AG04449 (cell line): ENCODE measurements at regions not wholly inside any gene's neighbourhood (a gene's known extent, or its start where the extent isn't known, plus 50 kb on each side); places are given as distances from the start of the nearest gene placed in this dataset.

Source experiments
- CTCF ChIA-PET: fragments of 350-600 bp; formaldehyde crosslinking; extraction: SDS; loops from one replicate; lab custom pipeline; 2021; ENCODE audit warnings: antibody characterized with exemption; lab: Yijun Ruan, JAX
- POLR2A ChIA-PET: fragments of 400-600, 350-600 bp; formaldehyde crosslinking; extraction: SDS; loops from one replicate; lab custom pipeline; 2020; ENCODE audit warnings: antibody characterized with exemption, inconsistent platforms; lab: Yijun Ruan, JAX
- DNase-seq: peaks from one replicate; pipeline ENCODE4 v3.0.0-alpha.2; 2010; ENCODE audit warnings: low read depth, low spot score
- H3K4me3 ChIP-seq: 2 replicates; pipeline ENCODE4 v1.5.1; 2011; ENCODE audit warnings: low read depth, mild to moderate bottlenecking, control low read depth, low read length
- CTCF ChIP-seq: IDR thresholded peaks from one replicate; pipeline ENCODE4 v1.5.1; 2011; ENCODE audit warnings: mild to moderate bottlenecking, moderate library complexity, low read length, control low read depth, inconsistent platforms; ENCODE audit not compliant: insufficient read depth; ENCODE audit errors: missing control alignments

GRCh38 chr18:47606526-47606925 lies 323.9 kb downstream of the SMAD2 start:
- CTCF ChIA-PET: no interaction called here
- DNase-seq: no peak
- no peak overlapping the region for H3K4me3 ChIP-seq
- no peak for TF ChIP-seq CTCF
- POLR2A ChIA-PET: no interaction called here

- POLR2A ChIA-PET: no interaction called here
- TF ChIP-seq CTCF: no peak
- CTCF ChIA-PET: no interaction called here
- DNase-seq: no peak
- no peak overlapping the region for H3K4me3 ChIP-seq
These were observed 325.4 kb downstream of the SMAD2 start for GRCh38 chr18:47605093-47605492.

- ChIA-PET POLR2A (no interaction called here), CTCF (no interaction called here)
- TF ChIP-seq CTCF: no peak
- no peak overlapping the region for H3K4me3 ChIP-seq
- no peak for DNase-seq
These were observed 326.4 kb downstream of the SMAD2 start for GRCh38 chr18:47604021-47604420.

- CTCF ChIA-PET: no interaction called here
These were observed 327.3 kb downstream of the SMAD2 start for GRCh38 chr18:47603158-47603557.

GRCh38 chr18:47602273-47602897 lies 328.1 kb downstream of the SMAD2 start:
- no peak overlapping the region for H3K4me3 ChIP-seq
- no peak for TF ChIP-seq CTCF
- DNase-seq: no peak
- ChIA-PET POLR2A (no interaction called here), CTCF (no interaction called here)

More at GRCh38 chr18:47603158-47603557, 327.3 kb downstream of the SMAD2 start:
- POLR2A ChIA-PET: no interaction called here
- H3K4me3 ChIP-seq: no peak overlapping the region
- no peak for DNase-seq
- TF ChIP-seq CTCF: no peak

GRCh38 chr18:47601581-47602272 lies 328.7 kb downstream of the SMAD2 start:
- POLR2A ChIA-PET: no interaction called here
- DNase-seq: no peak
- CTCF ChIA-PET: no interaction called here
- TF ChIP-seq CTCF: no peak
- no peak overlapping the region for H3K4me3 ChIP-seq
